OCI-LY7 (cell line): ENCODE measurements at regions not wholly inside any gene's neighbourhood (a gene's known extent, or its start where the extent isn't known, plus 50 kb on each side); places are given as distances from the start of the nearest gene placed in this dataset.

Experiments
- BruUV-seq: library from RNA; stranded (reverse); fragments of 400-500 nt; replicated peaks from 2 replicates; lab custom pipeline; 2021; lab: Mats Ljungman, UMichigan
- CTCF ChIA-PET: fragments of 300-600 bp; sonication (Branson Sonifier 250); formaldehyde crosslinking; loops from one replicate; lab custom pipeline; 2022; ENCODE audit warnings: antibody characterized with exemption; ENCODE audit not compliant: unreplicated experiment; lab: Charles Lee
- POLR2A ChIA-PET: fragments of 300-600 bp; sonication (Branson Sonifier 250); formaldehyde crosslinking; loops from one replicate; lab custom pipeline; 2022; ENCODE audit warnings: antibody characterized with exemption; lab: Charles Lee
- DNase-seq: peaks from one replicate; pipeline ENCODE4 v3.0.0-alpha.2; 2015; ENCODE audit warnings: low spot score
- H2AFZ ChIP-seq: fragments of 200-600 bp; sonication (generic), shearing (Covaris generic); 2 replicates; pipeline ENCODE4 v1.6.1; 2014; ENCODE audit warnings: mild to moderate bottlenecking, antibody characterized with exemption, low read length, moderate library complexity
- H3K27ac ChIP-seq: fragments of 200-600 bp; sonication (generic); 2 replicates; pipeline ENCODE4 v1.5.1; 2014; ENCODE audit warnings: mixed run types, low read depth, mild to moderate bottlenecking, moderate library complexity, low read length, inconsistent platforms; ENCODE audit not compliant: poor library complexity, severe bottlenecking
- H3K36me3 ChIP-seq: fragments of 200-600 bp; sonication (generic); 2 replicates; pipeline ENCODE4 v1.6.1; 2014; ENCODE audit warnings: mild to moderate bottlenecking, antibody characterized with exemption, low read length, moderate library complexity, mixed read lengths; ENCODE audit not compliant: insufficient read depth
- H3K4me1 ChIP-seq: fragments of 200-600 bp; sonication (generic); 2 replicates; pipeline ENCODE4 v1.5.1; 2014; ENCODE audit warnings: mild to moderate bottlenecking, low read length; ENCODE audit not compliant: insufficient read depth, poor library complexity, severe bottlenecking
- H3K4me2 ChIP-seq: fragments of 200-600 bp; sonication (generic); 2 replicates; pipeline ENCODE4 v1.6.1; 2014; ENCODE audit warnings: mild to moderate bottlenecking, low read length
- H3K4me3 ChIP-seq: fragments of 200-600 bp; sonication (generic); 2 replicates; pipeline ENCODE4 v1.5.1; 2014; ENCODE audit warnings: mild to moderate bottlenecking, low read depth, low read length; ENCODE audit not compliant: poor library complexity, severe bottlenecking
- H3K79me2 ChIP-seq: fragments of 200-600 bp; sonication (generic); 2 replicates; pipeline ENCODE4 v1.6.1; 2016; ENCODE audit warnings: low read depth, mild to moderate bottlenecking, low read length, moderate library complexity, mixed read lengths; ENCODE audit not compliant: insufficient read depth
- H3K9me2 ChIP-seq: fragments of 200-600 bp; sonication (generic); 2 replicates; pipeline ENCODE4 v1.6.1; 2016; ENCODE audit warnings: mild to moderate bottlenecking, low read length, mixed read lengths; ENCODE audit not compliant: insufficient read depth
- H3K9me3 ChIP-seq: fragments of 200-600 bp; sonication (generic); 2 replicates; pipeline ENCODE4 v1.6.1; 2014; ENCODE audit warnings: mild to moderate bottlenecking, mixed run types, low read length, mixed read lengths
- H4K20me1 ChIP-seq: fragments of 200-600 bp; sonication (generic); 2 replicates; pipeline ENCODE4 v1.6.1; 2014; ENCODE audit warnings: mild to moderate bottlenecking, antibody characterized with exemption, low read length, moderate library complexity, mixed read lengths; ENCODE audit not compliant: insufficient read depth
- EZH2phosphoT487 ChIP-seq: fragments of 200-600 bp; sonication (generic); IDR thresholded peaks from 2 replicates; pipeline ENCODE4 v1.6.1; 2018; ENCODE audit warnings: low read depth, borderline replicate concordance, mild to moderate bottlenecking, mixed run types, antibody characterized with exemption, low read length, moderate library complexity, mixed read lengths
- intact Hi-C: fragments of 100-400 bp; cut with micrococcal nuclease; formaldehyde crosslinking; loops from one replicate; pipeline ENCODE4 v1.10.0; 2022; ENCODE audit not compliant: unreplicated experiment
- TF ChIP-seq, protein P1 (sequence below): fragments of 200-600 bp; sonication (generic); conservative IDR thresholded peaks from 2 replicates; pipeline ENCODE4 v1.5.1; 2014; ENCODE audit warnings: mild to moderate bottlenecking, antibody characterized with exemption, low read length, moderate library complexity, mixed read lengths

DNA sequence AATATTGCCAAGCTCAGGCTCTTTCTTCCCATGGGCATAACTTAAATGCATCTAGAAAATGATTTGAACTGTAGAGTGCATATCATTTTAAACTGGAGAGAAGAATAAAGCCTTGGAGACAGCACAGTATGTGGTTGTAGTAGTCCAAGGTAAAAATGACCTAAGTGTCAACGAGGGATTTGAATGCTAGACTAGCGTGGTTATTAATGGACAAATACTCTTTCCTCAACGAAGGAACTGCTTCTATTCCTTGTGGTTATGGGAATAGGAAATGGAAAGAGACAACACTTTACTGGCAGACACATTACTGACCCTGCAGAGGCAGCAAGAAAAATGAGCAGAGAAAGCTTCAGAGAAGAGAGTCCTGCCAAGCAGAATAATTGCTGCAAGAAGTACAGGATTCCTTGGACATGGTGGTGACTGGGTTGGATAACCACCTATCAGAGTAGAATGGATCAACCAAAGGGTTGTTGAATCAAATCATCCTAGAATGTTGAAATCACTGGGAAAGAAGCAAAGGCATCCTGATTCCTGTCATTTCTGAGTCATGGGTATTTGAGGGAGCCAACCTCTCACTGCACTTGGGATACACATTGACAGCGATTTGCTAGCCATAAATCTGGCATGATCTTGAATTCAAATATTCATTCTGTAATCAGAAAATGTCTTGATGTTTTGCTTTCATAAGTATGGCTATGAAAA lies 258.1 kb upstream of the EPHA7 start:
- Histone ChIP-seq H3K27ac (no peak overlapping the region), H3K4me1 (no peaks in the 10 kb centered on the region), H3K4me3 (no peak overlapping the region), H3K9me2 (no peaks in the 10 kb centered on the region), H3K79me2 (no peaks in the 10 kb centered on the region), H3K4me2 (no peak overlapping the region), H4K20me1 (no peaks in the 10 kb centered on the region), H3K9me3 (no peaks in the 10 kb centered on the region), H3K36me3 (no peaks in the 10 kb centered on the region), H2AFZ (no peak overlapping the region)
- ChIA-PET CTCF (no interaction called here), POLR2A (no interaction called here)
- intact Hi-C loops = no loop called here
- no TSS peak for BruUV-seq
- DNase-seq = no peak
- TF ChIP-seq, protein P1, sequence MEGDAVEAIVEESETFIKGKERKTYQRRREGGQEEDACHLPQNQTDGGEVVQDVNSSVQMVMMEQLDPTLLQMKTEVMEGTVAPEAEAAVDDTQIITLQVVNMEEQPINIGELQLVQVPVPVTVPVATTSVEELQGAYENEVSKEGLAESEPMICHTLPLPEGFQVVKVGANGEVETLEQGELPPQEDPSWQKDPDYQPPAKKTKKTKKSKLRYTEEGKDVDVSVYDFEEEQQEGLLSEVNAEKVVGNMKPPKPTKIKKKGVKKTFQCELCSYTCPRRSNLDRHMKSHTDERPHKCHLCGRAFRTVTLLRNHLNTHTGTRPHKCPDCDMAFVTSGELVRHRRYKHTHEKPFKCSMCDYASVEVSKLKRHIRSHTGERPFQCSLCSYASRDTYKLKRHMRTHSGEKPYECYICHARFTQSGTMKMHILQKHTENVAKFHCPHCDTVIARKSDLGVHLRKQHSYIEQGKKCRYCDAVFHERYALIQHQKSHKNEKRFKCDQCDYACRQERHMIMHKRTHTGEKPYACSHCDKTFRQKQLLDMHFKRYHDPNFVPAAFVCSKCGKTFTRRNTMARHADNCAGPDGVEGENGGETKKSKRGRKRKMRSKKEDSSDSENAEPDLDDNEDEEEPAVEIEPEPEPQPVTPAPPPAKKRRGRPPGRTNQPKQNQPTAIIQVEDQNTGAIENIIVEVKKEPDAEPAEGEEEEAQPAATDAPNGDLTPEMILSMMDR = no peak
- TF ChIP-seq EZH2phosphoT487 = no peak

DNA sequence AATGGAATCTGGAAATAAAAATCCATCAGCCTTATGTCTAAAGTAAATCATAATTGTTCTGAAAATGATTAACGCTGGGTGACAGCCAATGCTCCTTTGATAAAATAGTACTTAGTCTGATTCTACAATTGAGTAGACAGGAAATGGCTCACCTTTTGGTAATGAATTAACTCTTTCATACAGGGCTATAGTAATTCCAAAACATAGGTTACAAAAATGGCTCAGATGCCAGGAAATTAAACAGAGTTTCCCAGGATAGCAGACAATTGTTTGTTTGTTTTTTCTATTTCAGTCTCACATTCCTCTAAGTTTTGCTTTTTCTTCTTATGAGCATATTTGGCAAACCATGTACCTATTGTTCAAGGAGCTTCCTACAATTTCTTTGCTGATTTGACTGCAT lies 257.2 kb upstream of the EPHA7 start:
- H3K9me3 ChIP-seq = no peaks in the 10 kb centered on the region
- no peaks in the 10 kb centered on the region for H4K20me1 ChIP-seq
- no peak for TF ChIP-seq EZH2phosphoT487
- TF ChIP-seq, protein P1 = no peak
- no peaks in the 10 kb centered on the region for H3K79me2 ChIP-seq
- no peak overlapping the region for H3K27ac ChIP-seq
- no peak overlapping the region for H2AFZ ChIP-seq
- no peaks in the 10 kb centered on the region for H3K4me1 ChIP-seq
- H3K4me3 ChIP-seq = no peak overlapping the region
- intact Hi-C loops = no loop called here
- no peak for DNase-seq
- CTCF ChIA-PET = no interaction called here
- no peaks in the 10 kb centered on the region for H3K9me2 ChIP-seq
- no TSS peak for BruUV-seq
- POLR2A ChIA-PET = no interaction called here
- H3K36me3 ChIP-seq = no peaks in the 10 kb centered on the region
- no peak overlapping the region for H3K4me2 ChIP-seq

DNA sequence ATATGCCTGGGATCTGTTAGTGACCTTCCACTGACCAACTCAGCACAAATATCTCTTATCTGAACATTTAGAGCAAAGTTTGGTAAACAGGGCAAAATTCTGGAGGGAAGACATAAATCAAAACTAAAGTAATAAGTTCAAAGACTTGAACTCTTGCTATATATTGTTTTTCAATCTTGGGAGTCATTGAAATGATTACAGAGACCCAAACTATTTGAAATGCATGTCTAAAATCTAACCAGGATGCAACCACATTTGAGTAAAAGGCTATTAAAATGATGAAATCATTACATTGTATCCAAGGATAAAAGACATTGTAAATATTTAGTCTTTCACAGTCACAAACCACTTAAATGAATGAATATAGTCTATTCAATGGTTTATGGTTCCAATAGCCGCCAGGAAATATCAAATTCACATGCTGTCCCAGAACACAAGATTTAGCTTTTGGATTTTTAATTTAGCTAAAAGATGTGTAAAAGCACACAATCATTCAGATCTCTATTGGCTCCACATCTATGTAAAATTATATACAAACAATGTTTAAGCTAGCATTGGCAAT lies 256.6 kb upstream of the EPHA7 start:
- H3K36me3 ChIP-seq = no peaks in the 10 kb centered on the region
- no peak for DNase-seq
- CTCF ChIA-PET = no interaction called here
- no peaks in the 10 kb centered on the region for H3K9me2 ChIP-seq
- no peaks in the 10 kb centered on the region for H4K20me1 ChIP-seq
- no peak overlapping the region for H3K4me2 ChIP-seq
- no peaks in the 10 kb centered on the region for H3K79me2 ChIP-seq
- no peaks in the 10 kb centered on the region for H3K4me1 ChIP-seq
- no peak overlapping the region for H3K4me3 ChIP-seq
- H3K27ac ChIP-seq = no peak overlapping the region
- no TSS peak for BruUV-seq
- H3K9me3 ChIP-seq = no peaks in the 10 kb centered on the region
- TF ChIP-seq, protein P1 = no peak
- TF ChIP-seq EZH2phosphoT487 = no peak
- intact Hi-C loops = no loop called here
- no peak overlapping the region for H2AFZ ChIP-seq
- POLR2A ChIA-PET = no interaction called here
